ENCODE measurements at regions not wholly inside any gene's neighbourhood (a gene's known extent, or its start where the extent isn't known, plus 50 kb on each side); places are given as distances from the start of the nearest gene placed in this dataset.
A peak's percentile ranks its signal among the peaks of the same experiment; 100 is the strongest.

GRCh38 chr22:34105461-34106062 lies 185.3 kb upstream of the LARGE1 start:
- H3K4me3 ChIP-seq (ENCODE audit: low read depth, low read length): no peak overlapping the region
- peak; percentile 56 for DNase-seq (ENCODE audit: low read depth)
- no peak for TF ChIP-seq POLR2A (IDR thresholded peaks at IDR 0.05; ENCODE audit: extremely low read depth, insufficient read length)
- TF ChIP-seq, protein P1, sequence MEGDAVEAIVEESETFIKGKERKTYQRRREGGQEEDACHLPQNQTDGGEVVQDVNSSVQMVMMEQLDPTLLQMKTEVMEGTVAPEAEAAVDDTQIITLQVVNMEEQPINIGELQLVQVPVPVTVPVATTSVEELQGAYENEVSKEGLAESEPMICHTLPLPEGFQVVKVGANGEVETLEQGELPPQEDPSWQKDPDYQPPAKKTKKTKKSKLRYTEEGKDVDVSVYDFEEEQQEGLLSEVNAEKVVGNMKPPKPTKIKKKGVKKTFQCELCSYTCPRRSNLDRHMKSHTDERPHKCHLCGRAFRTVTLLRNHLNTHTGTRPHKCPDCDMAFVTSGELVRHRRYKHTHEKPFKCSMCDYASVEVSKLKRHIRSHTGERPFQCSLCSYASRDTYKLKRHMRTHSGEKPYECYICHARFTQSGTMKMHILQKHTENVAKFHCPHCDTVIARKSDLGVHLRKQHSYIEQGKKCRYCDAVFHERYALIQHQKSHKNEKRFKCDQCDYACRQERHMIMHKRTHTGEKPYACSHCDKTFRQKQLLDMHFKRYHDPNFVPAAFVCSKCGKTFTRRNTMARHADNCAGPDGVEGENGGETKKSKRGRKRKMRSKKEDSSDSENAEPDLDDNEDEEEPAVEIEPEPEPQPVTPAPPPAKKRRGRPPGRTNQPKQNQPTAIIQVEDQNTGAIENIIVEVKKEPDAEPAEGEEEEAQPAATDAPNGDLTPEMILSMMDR (IDR thresholded peaks at IDR 0.05; ENCODE audit: low read depth, low read length): peak; percentile 77

DNA sequence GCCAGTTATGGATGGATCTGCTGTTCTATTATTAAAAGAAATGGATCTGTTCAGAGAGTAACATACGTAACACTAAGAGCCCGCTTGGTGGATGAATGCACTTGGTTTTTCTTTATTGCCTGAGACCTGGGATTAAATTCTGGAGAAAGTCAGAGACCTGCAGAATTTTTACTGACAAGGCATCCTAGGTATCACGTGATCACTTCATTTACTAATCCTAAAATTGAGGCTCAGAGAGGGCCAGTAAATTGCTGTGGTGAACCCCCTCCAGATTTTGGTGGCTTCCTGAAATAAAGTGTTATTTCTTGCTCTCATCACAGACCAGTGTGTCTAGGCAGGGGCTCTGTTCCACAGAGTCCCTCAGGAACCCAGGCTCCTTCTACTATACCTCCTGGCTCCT lies 187.9 kb upstream of the LARGE1 start:
- H3K4me3 ChIP-seq (ENCODE audit: low read depth, low read length): no peak overlapping the region
- TF ChIP-seq POLR2A (IDR thresholded peaks at IDR 0.05; ENCODE audit: extremely low read depth, insufficient read length) (no peak), MYC (IDR thresholded peaks at IDR 0.05; ENCODE audit: low read depth, low read length) (no peak)
- TF ChIP-seq, protein P1 (IDR thresholded peaks at IDR 0.05; ENCODE audit: low read depth, low read length): no peak
- TF ChIP-seq, protein P2, sequence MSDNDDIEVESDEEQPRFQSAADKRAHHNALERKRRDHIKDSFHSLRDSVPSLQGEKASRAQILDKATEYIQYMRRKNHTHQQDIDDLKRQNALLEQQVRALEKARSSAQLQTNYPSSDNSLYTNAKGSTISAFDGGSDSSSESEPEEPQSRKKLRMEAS (IDR thresholded peaks at IDR 0.05; ENCODE audit: low read depth, low read length): no peak
- no peak for DNase-seq (ENCODE audit: low read depth)

- DNase-seq (ENCODE audit: low read depth): peak; percentile 43
- H3K4me3 ChIP-seq (ENCODE audit: low read depth, low read length): no peak overlapping the region
- TF ChIP-seq, protein P1 (IDR thresholded peaks at IDR 0.05; ENCODE audit: low read depth, low read length): peak; percentile 72
- TF ChIP-seq POLR2A (IDR thresholded peaks at IDR 0.05; ENCODE audit: extremely low read depth, insufficient read length): no peak
Observed at GRCh38 chr22:34111210-34111824, 191.0 kb upstream of the LARGE1 start.

DNA sequence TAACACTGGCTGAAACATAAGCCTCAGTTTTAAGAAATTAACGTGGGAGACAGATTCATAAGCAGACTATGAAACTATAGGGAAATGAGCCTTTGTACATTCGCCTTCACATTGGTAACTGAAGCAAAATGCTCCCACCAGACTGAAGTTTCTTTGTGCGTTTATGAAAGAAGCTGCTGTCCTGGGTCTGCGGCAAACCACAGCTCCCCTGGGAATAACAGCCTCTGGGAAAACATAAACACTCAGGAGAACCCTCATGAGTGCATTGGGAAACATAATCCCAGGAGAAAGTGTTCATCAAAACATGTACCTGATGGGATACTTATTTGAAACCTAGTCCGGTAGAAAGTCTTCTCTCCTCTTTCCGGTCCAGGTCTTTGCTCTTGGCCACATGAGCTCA lies 193.1 kb upstream of the LARGE1 start:
- no peak overlapping the region for H3K4me3 ChIP-seq (ENCODE audit: low read depth, low read length)
- TF ChIP-seq POLR2A (IDR thresholded peaks at IDR 0.05; ENCODE audit: extremely low read depth, insufficient read length) (no peak), MYC (IDR thresholded peaks at IDR 0.05; ENCODE audit: low read depth, low read length) (no peak)
- TF ChIP-seq, protein P2 (IDR thresholded peaks at IDR 0.05; ENCODE audit: low read depth, low read length): no peak
- TF ChIP-seq, protein P1 (IDR thresholded peaks at IDR 0.05; ENCODE audit: low read depth, low read length): no peak
- no peak for DNase-seq (ENCODE audit: low read depth)

DNA sequence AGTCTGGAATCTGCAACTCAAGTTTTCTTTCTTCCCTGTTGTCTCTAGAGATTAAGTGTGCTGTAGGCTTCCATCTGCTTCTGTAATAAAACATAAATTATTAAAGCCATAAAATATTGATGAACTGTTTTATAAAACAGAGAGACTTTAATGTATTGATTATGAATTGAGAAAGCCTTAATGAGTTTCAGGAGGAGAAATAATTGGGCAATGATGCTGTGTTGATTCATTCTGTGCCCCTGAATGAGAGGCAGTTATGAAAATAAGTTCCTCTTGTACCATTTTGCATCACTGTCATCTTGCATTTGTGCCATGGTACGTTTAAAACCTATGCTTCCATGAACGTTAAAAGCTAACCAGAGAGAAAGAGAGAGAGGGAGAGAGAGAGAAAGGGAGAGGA lies 194.1 kb upstream of the LARGE1 start:
- TF ChIP-seq, protein P1 (IDR thresholded peaks at IDR 0.05; ENCODE audit: low read depth, low read length): no peak
- TF ChIP-seq, protein P2 (IDR thresholded peaks at IDR 0.05; ENCODE audit: low read depth, low read length): no peak
- TF ChIP-seq POLR2A (IDR thresholded peaks at IDR 0.05; ENCODE audit: extremely low read depth, insufficient read length): no peak
- no peak for TF ChIP-seq MYC (IDR thresholded peaks at IDR 0.05; ENCODE audit: low read depth, low read length)
- H3K4me3 ChIP-seq (ENCODE audit: low read depth, low read length): no peak overlapping the region
- no peak for DNase-seq (ENCODE audit: low read depth)

DNA sequence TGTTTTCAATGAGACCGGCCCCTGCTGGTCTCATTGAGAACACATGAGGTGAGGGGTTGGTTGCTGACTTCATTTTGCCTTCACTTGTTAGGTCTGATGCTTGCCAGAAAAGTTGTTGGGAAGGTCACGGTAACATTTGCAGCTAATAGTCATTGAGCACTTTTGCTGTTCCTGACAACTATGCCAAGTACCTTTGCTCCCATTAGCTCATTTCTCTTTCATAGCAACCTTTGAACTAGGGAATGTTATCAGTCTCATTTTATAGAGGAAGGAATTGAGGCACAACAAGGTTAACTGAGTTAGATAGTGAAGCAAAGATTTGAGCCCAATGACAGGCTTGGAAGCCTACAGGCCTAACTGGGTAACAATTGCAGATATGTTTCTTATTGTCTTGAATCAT lies 195.4 kb upstream of the LARGE1 start:
- no peak for DNase-seq (ENCODE audit: low read depth)
- TF ChIP-seq, protein P2 (IDR thresholded peaks at IDR 0.05; ENCODE audit: low read depth, low read length): no peak
- no peak for TF ChIP-seq POLR2A (IDR thresholded peaks at IDR 0.05; ENCODE audit: extremely low read depth, insufficient read length)
- TF ChIP-seq MYC (IDR thresholded peaks at IDR 0.05; ENCODE audit: low read depth, low read length): no peak
- TF ChIP-seq, protein P1 (IDR thresholded peaks at IDR 0.05; ENCODE audit: low read depth, low read length): no peak
- no peak overlapping the region for H3K4me3 ChIP-seq (ENCODE audit: low read depth, low read length)
